ENCODE measurements at regions not wholly inside any gene's neighbourhood (a gene's known extent, or its start where the extent isn't known, plus 50 kb on each side); places are given as distances from the start of the nearest gene placed in this dataset.

DNA sequence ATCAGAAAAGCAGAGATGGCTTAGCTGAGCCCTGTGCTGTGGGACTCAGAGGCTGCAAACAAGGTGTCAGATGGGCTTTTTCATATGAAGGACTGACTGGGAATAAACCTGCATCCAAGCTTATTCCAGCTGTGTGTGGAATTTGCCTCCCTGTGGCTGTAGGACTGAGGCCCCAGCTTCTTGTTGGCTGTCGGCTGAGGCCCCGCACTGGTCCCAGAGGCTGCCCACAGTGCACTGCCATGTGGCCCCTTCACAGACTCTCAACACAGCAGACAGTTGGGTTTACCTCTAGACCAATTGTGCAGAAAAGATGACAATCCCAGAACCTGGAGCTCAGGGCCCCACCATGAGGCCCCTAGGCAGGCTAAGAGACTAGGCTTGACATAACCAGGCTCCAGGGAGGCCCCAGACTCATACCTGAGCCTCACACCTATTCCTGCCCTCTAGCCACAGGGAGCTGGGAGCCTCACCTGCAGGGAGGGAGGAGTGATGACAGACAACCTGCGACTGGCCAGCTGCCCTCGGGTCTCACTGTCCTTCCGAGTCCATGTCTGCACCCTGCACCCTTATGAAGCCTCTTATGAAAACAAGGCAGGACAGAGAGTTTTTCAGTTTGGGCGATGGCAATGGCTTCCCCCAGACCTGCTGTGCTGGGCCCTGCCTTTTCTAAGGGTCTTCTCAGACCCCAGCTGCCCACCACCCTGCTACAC is 615.5 kb downstream of the NPHP4 start:
- no peak for DNase-seq (ENCODE audit: low read depth)

DNA sequence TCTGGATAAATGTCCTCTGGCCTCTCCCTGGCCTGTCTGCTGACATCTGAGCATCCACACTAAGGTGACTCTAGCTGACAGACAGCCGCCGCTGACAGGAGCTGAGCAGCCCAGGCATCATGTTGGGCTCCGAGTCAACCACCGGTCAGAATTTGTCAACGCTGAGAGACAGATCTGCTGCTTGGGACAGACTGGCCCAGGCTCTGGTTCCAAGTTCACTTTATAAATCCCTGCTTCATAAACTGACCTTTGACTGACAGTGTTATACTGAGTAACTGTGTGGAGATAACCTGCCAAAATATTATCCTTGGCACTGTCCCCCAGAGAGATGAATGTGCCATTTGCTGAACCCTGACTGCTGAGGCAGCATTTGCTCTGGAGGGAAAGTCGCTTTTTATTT is 616.7 kb downstream of the NPHP4 start:
- no peak for DNase-seq (ENCODE audit: low read depth)

DNA sequence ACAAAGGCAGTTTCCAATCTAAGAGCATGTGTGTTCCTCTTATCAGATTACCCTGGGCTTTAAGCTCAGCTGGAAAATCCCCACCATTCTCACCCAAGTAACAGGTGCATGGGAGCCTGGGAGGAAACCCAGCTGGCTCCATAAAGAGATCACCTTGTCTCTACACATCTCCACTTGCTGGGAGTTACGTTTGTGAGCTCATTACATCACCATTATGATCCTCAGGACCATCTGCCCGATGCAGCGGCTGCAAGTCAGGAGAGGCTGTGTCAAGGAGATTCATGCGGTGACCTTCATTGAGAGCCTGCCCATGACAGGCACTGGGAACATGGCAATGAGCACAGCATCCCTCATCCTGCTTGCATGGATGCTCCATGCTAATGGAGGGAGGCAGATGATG is 618.0 kb downstream of the NPHP4 start:
- no peak for DNase-seq (ENCODE audit: low read depth)

GRCh38 chr1:5373281-5373680 is 618.9 kb downstream of the NPHP4 start:
- no peak for DNase-seq (ENCODE audit: low read depth)

DNA sequence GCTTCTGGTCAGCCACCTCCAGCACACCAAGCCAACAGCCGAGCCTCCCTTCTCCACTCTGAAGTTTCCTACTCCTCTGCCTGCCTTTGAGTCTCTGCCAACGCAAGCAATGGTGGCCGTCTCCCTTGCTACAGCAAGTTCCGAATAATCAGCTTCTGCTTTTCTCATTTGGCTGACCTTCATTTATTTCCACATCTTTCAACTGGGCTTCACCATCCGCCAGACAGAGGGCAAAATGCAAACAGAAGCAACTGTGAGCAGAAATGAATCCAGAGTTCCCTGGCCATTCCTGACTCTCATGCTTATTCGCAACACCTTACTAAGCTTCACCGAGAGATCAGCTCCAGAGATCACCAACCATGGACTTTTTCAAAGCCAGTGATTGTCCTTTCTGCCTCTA is 621.0 kb downstream of the NPHP4 start:
- no peak for DNase-seq (ENCODE audit: low read depth)

GRCh38 chr1:5370311-5370710 is 621.9 kb downstream of the NPHP4 start:
- DNase-seq (ENCODE audit: low read depth), result no peak

- DNase-seq (ENCODE audit: low read depth), result no peak
These were observed 623.0 kb downstream of the NPHP4 start for GRCh38 chr1:5369223-5369622.

DNA sequence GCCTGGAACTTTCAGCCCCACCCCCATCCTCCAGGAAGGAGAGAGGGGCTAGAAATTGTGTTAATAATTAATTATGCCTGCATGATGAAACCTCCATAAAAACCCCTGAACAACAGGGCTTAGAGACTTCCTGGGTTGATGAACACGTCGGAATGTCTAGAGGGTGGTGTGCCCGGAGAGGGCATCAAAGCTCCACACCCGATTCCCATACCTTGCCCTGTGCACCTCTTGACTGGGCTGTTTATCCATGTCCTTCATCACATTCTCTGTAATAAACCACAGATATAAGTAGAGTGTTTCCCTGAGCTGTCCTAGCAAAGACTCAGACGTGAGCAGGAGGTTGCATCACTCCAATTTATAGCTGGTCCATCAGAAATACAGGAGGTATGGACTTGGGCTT is 624.0 kb downstream of the NPHP4 start:
- no peak for DNase-seq (ENCODE audit: low read depth)

DNA sequence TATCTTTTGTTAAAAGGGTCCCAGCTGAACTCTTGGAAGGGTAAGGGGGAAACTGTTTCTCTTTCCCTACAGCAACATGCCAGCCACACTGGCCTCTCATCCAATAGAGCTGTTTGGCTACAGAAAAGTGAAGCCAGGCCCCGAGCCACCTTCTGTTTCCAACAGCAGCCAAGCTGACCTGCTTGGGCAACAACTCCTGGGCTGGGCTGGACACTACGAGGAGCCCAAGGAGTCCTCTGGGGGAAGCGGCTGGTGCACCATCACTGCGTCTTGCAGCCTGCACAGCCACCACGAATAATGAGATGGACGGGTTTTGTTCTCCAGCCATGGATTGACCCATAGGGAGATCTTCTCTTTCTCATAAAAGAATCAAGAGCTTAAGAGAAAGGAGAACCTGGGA is 624.9 kb downstream of the NPHP4 start:
- DNase-seq (ENCODE audit: low read depth), result no peak

DNA sequence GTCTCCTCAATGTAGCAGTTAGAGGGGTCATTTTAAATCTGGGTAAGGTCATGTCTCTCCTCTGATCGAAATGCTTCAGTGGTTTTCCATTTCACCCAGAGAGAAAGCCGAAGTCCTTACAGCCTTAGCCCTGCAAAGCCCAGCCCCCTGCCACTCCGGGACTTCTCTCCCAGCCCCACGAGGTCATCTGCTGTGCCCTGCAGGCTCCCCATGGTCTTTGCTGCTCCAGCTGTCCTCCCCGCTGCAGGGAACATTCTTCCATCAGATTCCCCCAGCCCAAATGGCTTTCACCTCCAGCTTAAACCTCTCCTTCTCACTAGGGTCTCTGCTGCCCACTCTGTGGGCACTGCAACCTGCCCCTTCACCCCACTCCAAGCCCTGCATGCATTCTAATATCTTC is 626.5 kb downstream of the NPHP4 start:
- DNase-seq (ENCODE audit: low read depth), result no peak

DNA sequence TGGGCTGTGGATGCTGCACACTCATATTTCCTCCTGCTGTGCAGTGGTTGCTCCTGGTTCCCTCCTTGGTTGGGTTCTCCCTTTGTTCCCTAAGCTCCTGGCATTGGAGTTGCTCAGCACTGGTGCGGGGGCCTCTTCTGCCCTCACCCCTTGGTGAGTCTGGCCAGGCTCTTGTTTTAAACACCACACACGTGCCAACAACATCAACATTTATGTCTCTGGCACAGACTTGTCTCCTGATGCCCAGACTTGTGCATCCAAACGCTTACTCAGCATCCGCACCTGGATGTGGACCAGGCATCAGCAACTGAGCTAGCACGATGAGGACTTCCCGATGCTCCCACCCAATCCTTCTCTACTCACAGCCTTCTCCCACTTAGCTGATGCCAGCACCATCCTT is 627.6 kb downstream of the NPHP4 start:
- DNase-seq (ENCODE audit: low read depth), result no peak

- DNase-seq (ENCODE audit: low read depth), result no peak
These were observed 637.5 kb downstream of the NPHP4 start for GRCh38 chr1:5354681-5355080.

DNA sequence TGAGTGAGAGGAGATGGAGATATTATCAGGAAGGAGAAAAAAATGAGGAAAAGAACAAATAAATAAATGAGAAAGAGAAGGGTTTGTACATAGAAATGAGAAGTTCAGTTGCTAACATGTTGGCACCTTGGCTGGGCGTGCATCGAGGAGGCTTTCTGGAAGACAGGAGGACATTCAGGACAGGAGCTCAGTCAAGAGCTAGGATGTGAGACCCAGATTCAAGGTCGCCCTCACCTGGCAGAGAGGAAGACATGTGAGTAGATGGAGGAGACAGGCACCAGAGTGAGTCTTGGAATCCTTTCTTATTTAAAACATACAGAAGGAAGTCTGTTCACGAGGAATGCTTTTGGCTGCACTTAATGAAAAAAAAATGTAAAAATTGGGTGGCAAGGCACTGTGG is 640.9 kb downstream of the NPHP4 start:
- DNase-seq (ENCODE audit: low read depth), result no peak

DNA sequence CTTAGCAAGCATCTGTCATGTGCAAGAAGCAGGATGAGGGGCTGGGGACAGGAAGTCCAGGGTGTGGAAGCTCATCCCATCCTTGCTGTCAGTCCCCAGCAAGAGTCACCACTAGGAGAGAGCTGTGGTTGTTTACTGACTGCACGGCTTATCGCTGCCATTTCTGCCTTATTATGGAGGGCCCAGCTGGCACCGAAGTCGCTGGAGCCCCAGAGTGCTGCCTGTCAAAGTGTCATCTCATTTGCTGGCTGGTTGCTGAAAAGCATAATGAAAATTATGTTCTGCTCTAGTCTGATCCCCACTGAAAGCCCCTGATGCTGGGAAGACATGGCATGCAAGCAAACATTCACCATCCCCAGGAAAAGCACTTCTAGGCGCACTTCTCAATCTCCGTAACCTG is 642.7 kb downstream of the NPHP4 start:
- DNase-seq (ENCODE audit: low read depth), result no peak

- DNase-seq (ENCODE audit: low read depth), result no peak
These were observed 643.3 kb downstream of the NPHP4 start for GRCh38 chr1:5348732-5349465.

GRCh38 chr1:5347726-5348125 is 644.5 kb downstream of the NPHP4 start:
- no peak for DNase-seq (ENCODE audit: low read depth)

- DNase-seq (ENCODE audit: low read depth), result no peak
These were observed 646.7 kb downstream of the NPHP4 start for GRCh38 chr1:5345556-5345955.

GRCh38 chr1:5343256-5344020 is 648.8 kb downstream of the NPHP4 start:
- DNase-seq (ENCODE audit: low read depth), result no peak

- DNase-seq (ENCODE audit: low read depth), result no peak
These were observed 649.4 kb downstream of the NPHP4 start for GRCh38 chr1:5342830-5343229.

DNA sequence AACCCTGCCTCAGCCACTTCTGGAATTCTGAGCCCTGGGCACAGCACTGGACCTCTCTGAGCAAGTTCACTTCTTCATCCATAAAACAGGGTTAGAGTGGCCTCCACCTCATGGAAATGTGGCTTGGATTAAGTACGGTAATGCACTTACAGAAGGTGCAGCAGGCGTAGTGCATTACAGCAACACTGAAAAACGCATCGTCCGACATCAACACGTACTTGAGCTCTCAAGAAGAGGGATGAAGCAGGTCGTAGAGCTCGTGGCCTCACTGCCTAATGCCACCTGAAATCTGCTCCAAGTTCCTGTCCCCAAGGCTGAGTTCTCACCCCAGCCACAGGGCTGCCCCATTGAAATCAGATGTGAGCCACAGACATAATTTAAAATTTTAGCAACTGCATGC is 650.1 kb downstream of the NPHP4 start:
- DNase-seq (ENCODE audit: low read depth), result no peak

DNA sequence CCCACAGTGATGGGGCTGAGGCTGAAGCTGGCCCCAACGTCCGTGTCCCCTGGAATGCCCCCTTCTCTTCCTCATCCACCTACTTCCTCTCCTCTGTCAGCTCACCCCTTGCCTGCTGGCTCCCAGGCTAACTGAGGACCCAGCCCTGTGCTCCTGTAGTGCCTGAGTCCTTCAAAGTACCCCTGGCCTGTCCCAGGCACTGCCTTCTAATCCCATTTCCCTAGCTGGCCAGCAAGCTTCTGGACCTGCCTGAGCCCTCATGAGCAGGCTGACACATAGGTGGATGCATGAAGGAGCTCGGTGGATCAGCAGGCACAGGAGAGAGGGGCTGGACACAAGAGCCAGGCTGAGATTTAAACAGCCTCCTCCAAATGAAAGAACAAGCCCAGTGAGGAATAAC is 650.8 kb downstream of the NPHP4 start:
- no peak for DNase-seq (ENCODE audit: low read depth)

DNA sequence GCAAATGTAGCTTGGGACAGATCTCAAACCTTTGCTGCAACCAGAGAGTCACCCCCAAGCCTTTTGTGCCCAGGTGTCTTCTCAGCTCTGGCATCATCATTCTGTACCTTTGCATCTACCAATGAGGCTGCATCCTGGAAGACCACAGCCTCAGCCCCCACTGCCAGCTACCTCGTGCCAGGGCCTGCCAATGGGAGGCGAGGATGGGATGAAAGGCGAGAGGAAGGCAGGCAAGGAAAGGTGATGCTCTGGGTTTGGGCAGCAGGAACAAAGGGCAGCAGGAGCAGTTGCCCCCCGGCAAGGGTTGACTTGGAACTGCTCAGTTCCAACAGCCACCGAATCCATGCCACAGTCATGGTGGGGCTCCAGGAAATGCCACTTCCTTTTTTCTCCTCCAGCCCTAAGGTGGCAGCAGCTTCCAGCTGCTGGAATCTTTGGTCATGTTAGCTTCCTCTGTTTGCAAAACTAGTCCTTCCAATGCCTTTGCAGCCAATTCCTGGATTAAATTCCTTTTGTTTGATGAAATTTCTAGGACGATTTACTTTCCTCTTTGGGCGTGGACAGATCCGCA is 651.6 kb downstream of the NPHP4 start:
- no peak for DNase-seq (ENCODE audit: low read depth)

GRCh38 chr1:5338466-5338865 is 653.8 kb downstream of the NPHP4 start:
- no peak for DNase-seq (ENCODE audit: low read depth)

Measured in ELR (cell line).